SJCRH30 (cell line): ENCODE measurements at regions not wholly inside any gene's neighbourhood (a gene's known extent, or its start where the extent isn't known, plus 50 kb on each side); places are given as distances from the start of the nearest gene placed in this dataset.
A peak's percentile ranks its signal among the peaks of the same experiment; 100 is the strongest.

Experiments
- DNase-seq, 2 experiments: peaks; one replicate each; pipeline ENCODE4 v3.0.0-alpha.2; 2015 to 2020
- H3K27ac ChIP-seq: fragments of 250-450 bp; sonication (Bioruptor Pico); 2 replicates; pipeline ENCODE4 v1.5.1; 2020; ENCODE audit warnings: mild to moderate bottlenecking, moderate library complexity
- H3K27me3 ChIP-seq: fragments of 250-450 bp; sonication (Bioruptor Pico); 2 replicates; pipeline ENCODE4 v1.5.1; 2020; ENCODE audit warnings: mild to moderate bottlenecking, moderate library complexity
- H3K36me3 ChIP-seq: fragments of 250-450 bp; sonication (Bioruptor Pico); 2 replicates; pipeline ENCODE4 v1.5.1; 2020; ENCODE audit warnings: mild to moderate bottlenecking, moderate library complexity
- H3K4me1 ChIP-seq: fragments of 250-450 bp; sonication (Bioruptor Pico); 2 replicates; pipeline ENCODE4 v1.5.1; 2020; ENCODE audit warnings: mild to moderate bottlenecking, moderate library complexity
- H3K4me3 ChIP-seq: fragments of 250-450 bp; sonication (Bioruptor Pico); 2 replicates; pipeline ENCODE4 v1.5.1; 2020; ENCODE audit warnings: mild to moderate bottlenecking, moderate library complexity
- H3K9me3 ChIP-seq: fragments of 250-450 bp; sonication (Bioruptor Pico); replicated peaks from 2 replicates; pipeline ENCODE4 v1.5.1; 2020; ENCODE audit warnings: mild to moderate bottlenecking, moderate library complexity

DNA sequence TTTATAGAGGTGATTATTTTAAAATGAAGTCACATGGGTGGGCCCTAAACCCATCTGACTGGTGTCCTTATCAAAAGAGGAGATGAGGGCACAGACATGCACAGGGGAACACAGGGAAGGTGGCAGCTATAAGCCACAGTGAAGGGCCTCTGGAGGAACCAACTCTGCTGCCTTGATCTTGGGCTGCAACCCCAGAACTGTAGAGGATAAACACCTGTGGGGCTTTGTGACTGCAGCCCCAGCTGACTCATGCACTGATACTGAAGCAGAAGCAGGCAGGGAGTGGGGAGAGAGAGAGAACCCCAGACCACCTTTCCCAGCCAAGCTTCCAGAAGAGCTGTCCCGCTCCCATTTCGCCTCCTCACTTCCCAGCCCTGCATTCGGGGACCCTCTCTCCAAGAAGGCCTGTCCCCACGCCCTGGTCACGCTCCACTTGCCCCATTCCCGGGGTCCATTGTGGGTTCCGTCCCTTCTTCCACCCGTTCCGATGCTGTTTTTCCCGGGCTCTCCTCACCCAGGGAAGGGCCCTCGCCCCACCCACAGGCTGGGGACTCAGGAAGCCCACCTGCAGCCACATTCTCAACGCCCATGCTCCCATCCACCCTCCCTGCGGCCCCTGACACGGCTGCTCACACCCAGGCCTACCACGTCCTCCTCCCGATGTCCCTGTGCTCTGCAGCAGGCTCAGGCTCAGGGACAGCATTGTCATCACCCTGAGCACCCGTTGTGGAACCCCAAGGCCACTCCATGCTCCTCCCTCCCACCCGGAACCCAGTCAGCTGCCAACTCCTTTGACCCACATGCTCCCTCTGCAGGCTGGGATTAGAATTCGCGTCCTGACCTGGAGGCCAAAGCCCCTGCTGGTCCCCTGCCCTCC is 90.8 kb upstream of the SHANK2 start:
- H3K36me3 ChIP-seq = no peaks in the 10 kb centered on the region
- no peak overlapping the region for H3K27ac ChIP-seq
- H3K9me3 ChIP-seq = no peaks in the 10 kb centered on the region
- DNase-seq = peak; percentile 32 to 49
- H3K27me3 ChIP-seq = peaks cover 3% of the 10 kb centered on the region; the same call in 1 of the 2 replicates
- no peaks in the 10 kb centered on the region for H3K4me1 ChIP-seq
- no peak overlapping the region for H3K4me3 ChIP-seq

DNA sequence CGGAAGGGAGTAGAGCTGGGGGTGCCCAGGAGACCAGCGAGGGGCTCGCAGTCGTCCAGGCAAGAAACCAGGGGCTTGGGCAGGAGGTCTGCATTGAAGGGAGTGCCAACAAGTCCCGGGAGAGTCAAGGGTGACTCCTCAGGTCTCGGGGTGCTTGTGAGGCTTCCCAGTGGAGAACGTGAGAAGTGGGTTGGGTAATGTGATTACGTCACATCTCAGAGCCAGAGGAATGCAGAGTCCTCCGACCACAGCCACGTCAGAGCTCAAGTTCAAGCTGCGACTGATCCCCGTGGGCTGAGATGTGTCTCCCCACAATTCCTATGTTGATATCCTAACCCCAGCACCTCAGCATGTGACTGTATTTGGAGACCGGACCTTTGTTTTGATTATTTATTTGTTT is 89.7 kb upstream of the SHANK2 start:
- Histone ChIP-seq H3K36me3 (no peaks in the 10 kb centered on the region), H3K27me3 (peaks cover 3% of the 10 kb centered on the region; the same call in 1 of the 2 replicates), H3K9me3 (no peaks in the 10 kb centered on the region), H3K27ac (no peak overlapping the region), H3K4me1 (no peaks in the 10 kb centered on the region), H3K4me3 (no peak overlapping the region)
- DNase-seq = no peak

DNA sequence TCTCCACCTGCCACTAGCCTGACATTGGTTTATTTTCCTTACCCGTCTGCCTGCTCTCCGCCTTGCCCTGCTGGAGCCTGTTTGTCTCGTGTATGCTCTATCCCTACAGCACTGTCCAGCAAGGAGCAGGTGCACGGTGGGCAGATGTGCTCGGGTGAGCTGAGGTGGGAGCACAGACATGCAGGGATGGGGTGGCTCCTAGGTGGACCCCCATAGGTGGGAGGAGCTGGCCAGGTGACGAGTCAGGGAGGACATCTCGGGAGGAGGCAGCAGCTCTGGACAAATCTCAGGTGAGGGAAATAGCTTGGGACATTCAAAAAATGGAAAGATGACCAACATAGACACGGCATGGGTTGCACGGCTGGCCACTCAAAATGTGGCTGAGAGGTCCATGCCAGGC is 89.2 kb upstream of the SHANK2 start:
- no peaks in the 10 kb centered on the region for H3K36me3 ChIP-seq
- no peaks in the 10 kb centered on the region for H3K4me1 ChIP-seq
- peaks cover 3% of the 10 kb centered on the region; the same call in 1 of the 2 replicates for H3K27me3 ChIP-seq
- no peak for DNase-seq
- H3K27ac ChIP-seq = no peak overlapping the region
- H3K9me3 ChIP-seq = no peaks in the 10 kb centered on the region
- H3K4me3 ChIP-seq = no peak overlapping the region

DNA sequence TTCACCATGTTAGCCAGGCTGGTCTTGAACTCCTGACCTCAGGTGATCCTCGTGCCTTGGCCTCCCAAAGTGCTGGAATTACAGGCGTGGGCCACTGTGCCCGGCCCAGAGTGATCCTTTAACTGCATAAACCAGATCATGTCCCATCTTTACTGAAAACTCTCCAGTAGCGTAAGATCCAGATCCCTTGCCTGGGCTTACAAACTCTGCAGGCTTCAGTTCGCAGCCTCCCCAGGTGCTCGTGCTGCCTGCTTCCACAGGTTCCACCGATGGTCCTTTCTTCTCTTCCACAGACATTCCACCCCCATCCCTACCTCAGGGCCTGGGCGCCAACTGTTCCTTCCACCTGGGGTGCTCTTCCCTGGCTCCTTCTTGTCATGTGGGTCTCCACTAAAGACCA is 88.8 kb upstream of the SHANK2 start:
- no peak overlapping the region for H3K27ac ChIP-seq
- no peak for DNase-seq
- no peak overlapping the region for H3K4me3 ChIP-seq
- H3K36me3 ChIP-seq = no peaks in the 10 kb centered on the region
- H3K27me3 ChIP-seq = peaks cover 3% of the 10 kb centered on the region; the same call in 1 of the 2 replicates
- H3K4me1 ChIP-seq = no peaks in the 10 kb centered on the region
- no peaks in the 10 kb centered on the region for H3K9me3 ChIP-seq

DNA sequence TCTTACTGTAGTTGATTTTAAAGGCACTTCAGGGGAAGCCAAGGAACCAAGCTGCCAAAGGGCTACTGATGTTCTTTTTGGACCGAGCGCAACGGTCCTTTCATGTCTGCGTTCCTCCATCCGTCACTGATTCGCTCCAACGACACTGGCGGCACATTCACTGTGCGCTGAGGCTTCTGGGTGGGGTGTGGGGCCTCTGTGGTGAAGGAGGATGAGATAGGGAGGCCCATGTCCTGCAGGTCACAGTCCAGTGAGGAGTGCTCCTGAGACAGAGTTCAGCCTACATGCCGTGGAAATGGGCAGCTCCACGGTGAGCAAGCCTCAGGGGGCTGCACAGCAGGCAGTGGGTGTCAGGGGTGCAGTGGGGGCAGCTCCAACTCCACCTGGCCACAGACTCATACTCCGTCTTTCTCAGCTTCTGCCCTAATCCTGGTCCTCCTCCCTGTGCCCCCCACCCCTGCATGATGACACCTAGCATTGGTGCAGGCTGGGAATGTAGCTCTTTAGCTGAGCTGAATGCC is 87.8 kb upstream of the SHANK2 start:
- H3K27ac ChIP-seq = no peak overlapping the region
- no peaks in the 10 kb centered on the region for H3K4me1 ChIP-seq
- DNase-seq = no peak
- H3K27me3 ChIP-seq = peaks cover 3% of the 10 kb centered on the region; the same call in 1 of the 2 replicates
- H3K9me3 ChIP-seq = no peaks in the 10 kb centered on the region
- no peak overlapping the region for H3K4me3 ChIP-seq
- H3K36me3 ChIP-seq = no peaks in the 10 kb centered on the region

DNA sequence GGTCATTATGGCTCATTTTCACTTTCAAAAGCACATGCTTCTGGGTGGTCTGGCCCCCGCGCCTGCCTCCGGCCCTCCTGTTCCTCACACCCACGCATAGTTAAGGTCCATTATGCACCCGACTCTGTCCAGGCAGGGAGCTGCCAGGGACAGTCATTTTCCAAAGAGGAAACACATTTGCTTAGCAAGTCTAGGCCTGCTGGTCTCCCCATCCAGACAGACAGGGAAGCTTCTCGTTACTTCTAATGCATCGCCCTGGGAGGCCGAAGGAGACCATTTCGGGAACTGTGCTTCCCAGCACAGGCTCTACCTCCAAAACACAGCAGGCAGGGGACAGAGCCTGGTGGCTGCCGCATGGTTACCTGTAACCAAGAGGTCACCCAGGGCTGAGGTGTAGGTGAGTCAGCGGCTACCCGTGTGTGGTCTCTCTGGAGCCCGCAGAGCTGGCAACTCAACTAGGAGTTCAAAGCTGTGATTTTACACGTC is 87.1 kb upstream of the SHANK2 start:
- H3K36me3 ChIP-seq = no peaks in the 10 kb centered on the region
- no peaks in the 10 kb centered on the region for H3K9me3 ChIP-seq
- H3K4me1 ChIP-seq = no peaks in the 10 kb centered on the region
- no peak overlapping the region for H3K4me3 ChIP-seq
- H3K27ac ChIP-seq = no peak overlapping the region
- DNase-seq = peak in 1 of 2 experiments; percentile 14
- peaks cover 3% of the 10 kb centered on the region; the same call in 1 of the 2 replicates for H3K27me3 ChIP-seq

DNA sequence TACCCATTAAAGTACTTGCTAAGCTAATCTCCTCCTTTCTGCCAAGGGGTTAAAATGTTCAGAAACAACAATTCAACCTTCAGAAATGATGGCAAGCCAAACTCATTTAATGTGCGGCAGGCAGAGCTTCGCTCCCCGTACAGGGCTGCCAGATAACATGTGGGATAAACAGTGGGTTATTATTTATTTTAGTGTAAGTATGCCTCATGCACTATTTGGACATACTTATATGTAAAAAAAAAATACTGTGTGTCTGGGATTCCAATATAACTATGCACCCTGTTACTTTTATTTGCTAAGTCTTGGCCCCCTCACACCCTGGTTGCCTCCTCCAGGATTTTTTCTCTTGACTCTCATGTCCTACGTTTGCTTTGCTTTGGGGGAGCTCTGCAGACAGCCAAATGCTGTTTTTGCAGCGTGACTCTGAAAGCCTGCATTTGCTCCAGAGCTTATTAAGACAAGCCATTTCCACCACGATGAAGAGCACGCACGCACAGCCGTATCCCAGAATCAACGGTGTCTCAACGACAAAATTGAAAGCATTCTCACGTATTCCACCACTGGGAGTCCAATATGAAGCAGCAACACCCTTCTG is 86.5 kb upstream of the SHANK2 start:
- Histone ChIP-seq H3K27me3 (peaks cover 3% of the 10 kb centered on the region; the same call in 1 of the 2 replicates), H3K4me3 (no peak overlapping the region), H3K9me3 (no peaks in the 10 kb centered on the region), H3K36me3 (no peaks in the 10 kb centered on the region), H3K4me1 (no peaks in the 10 kb centered on the region), H3K27ac (no peak overlapping the region)
- no peak for DNase-seq

DNA sequence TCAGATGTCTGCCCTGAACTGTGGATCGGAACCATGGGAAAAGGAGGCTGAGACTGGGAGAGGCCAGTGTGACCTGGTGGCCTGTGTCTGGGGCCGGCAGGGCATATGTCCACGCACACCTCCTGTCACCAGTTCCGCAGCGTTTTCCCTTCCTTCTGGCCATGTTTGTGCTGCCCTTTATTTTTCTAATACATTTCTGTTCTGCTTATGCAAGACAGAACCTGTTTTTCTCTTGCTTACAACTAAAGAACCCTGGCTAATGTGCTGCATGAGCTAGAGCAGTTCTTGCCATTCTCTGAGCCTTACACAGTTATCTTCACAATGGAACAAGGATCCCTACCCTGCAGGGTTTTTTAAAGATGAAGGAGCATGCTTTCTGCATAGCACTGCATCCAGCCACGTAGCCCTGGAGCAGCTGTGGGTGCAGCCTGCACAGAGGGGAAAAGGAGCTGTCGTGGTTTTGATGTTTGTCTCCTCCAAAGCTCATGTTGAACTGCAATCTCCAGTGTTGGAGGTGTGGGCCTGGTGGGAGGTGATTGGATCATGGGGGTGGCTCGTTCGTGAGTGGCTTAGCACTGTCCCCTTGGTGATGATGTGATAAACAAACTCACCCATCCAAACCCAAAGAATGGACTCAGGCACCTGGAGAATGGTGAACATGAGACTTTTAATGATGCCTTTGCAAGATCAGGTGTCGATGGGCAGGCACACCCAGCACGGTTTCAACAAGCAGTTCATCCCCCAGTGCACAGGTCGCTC is 84.8 kb upstream of the SHANK2 start:
- H3K36me3 ChIP-seq = no peaks in the 10 kb centered on the region
- no peak overlapping the region for H3K27ac ChIP-seq
- H3K4me3 ChIP-seq = no peak overlapping the region
- H3K27me3 ChIP-seq = peaks cover 3% of the 10 kb centered on the region; the same call in 1 of the 2 replicates
- no peak for DNase-seq
- H3K4me1 ChIP-seq = no peaks in the 10 kb centered on the region
- H3K9me3 ChIP-seq = no peaks in the 10 kb centered on the region

DNA sequence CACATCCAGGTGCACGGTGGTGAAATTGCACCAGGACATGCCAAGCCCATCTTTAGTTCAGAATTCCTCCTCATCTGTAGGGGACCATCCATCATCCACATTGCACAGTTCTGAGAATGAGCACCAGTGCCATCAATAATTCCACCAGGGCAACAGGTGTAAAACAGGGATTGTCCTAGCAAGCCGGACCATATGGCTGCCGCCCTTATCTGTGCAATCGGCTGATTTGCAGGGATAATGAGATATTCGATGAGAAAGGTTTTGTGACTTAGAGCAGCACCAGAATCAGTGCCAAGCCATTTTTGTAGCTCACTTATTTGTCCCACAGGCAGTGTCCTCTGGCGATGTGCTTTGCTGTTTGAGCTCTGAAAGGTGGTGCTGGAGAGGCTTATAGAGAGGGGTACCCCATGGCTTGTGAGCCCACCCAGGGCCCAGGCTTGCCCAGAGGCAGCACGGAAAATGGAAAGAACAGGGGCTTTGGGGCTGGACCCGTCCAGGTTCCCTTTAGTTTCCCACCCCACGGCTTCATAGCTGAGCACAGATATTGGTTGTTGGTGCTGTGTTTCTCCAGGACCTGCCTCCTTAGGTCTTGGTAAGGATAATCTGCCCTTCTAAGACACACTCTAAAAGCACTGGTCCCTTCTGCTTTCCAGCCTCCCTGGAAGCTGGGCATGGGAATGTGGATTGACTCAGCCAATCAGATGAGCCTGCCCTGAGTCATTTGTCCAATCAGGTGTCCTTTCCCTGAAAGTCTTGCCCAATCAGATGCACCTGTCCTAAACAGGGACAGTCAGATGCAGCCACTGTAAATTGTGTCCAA is 84.0 kb upstream of the SHANK2 start:
- Histone ChIP-seq H3K27ac (no peak overlapping the region), H3K36me3 (no peaks in the 10 kb centered on the region), H3K4me1 (no peaks in the 10 kb centered on the region), H3K27me3 (peaks cover 3% of the 10 kb centered on the region; the same call in 1 of the 2 replicates), H3K9me3 (no peaks in the 10 kb centered on the region), H3K4me3 (no peak overlapping the region)
- no peak for DNase-seq

DNA sequence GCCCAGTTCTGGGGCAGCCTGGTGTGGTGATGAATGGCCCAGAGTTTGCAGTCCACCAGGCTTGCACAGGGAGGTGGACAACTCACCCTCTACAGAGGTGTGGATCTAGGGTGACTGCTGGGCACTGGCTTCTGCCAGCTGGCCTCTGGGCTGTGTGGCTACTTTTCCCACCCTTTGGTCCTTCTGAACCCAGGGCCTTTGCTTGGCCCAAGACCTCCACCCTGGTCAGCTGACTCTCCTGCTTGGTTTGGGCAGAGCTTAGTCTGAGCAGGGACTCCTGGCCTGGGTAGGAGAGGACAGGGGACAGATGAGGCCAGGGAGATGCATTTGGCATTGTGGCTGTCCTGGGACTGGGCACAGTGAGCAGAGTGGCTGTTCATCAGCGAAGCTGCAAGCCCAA is 83.0 kb upstream of the SHANK2 start:
- H3K4me3 ChIP-seq = no peak overlapping the region
- no peaks in the 10 kb centered on the region for H3K9me3 ChIP-seq
- DNase-seq = no peak
- H3K4me1 ChIP-seq = no peaks in the 10 kb centered on the region
- peaks cover 3% of the 10 kb centered on the region; the same call in 1 of the 2 replicates for H3K27me3 ChIP-seq
- H3K27ac ChIP-seq = no peak overlapping the region
- H3K36me3 ChIP-seq = no peaks in the 10 kb centered on the region

DNA sequence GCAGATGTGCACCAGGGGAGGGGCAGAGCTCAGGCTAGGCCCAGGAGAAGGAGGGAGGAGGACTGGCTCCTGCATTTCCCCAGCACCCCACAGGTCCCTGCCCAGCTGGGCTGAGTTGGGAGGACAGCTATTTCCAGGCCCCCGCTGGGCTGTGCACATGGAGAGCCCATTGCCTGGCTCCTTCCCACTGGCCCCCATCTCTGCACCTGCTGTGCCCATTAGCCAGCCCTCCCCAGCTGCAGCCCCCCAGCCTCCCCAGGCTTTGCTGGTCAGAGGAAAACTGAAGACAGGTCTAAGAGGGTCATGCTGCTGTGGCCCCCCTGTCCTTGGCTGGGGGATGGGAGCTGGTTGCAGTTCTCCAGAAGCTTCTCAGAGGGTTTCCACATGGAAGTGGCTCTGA is 81.8 kb upstream of the SHANK2 start:
- Histone ChIP-seq H3K27me3 (no peaks in the 10 kb centered on the region), H3K27ac (no peak overlapping the region), H3K9me3 (no peaks in the 10 kb centered on the region), H3K4me3 (no peak overlapping the region), H3K4me1 (no peaks in the 10 kb centered on the region), H3K36me3 (no peaks in the 10 kb centered on the region)
- DNase-seq = no peak

DNA sequence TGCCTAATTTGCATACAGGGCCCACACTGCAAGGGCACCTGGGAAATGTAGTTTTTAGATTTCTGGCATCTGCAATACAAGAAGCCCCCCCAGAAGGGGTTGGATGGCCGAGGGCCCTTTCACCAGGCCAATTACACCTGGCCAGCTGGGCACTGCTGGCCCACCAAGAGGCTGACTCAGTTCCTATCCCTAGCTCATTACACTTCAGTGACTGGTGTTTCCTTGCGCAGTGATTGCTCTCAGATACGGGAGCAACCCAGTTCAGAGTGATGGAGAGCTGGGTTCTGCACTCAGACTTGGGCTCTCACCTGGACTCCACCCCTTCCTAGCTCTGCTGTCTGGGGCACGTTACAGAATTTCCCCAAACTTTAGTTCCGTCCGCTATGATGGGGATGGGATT is 81.1 kb upstream of the SHANK2 start:
- H3K27ac ChIP-seq = no peak overlapping the region
- H3K4me3 ChIP-seq = no peak overlapping the region
- no peaks in the 10 kb centered on the region for H3K4me1 ChIP-seq
- DNase-seq = no peak
- H3K36me3 ChIP-seq = no peaks in the 10 kb centered on the region
- no peaks in the 10 kb centered on the region for H3K9me3 ChIP-seq
- H3K27me3 ChIP-seq = no peaks in the 10 kb centered on the region

DNA sequence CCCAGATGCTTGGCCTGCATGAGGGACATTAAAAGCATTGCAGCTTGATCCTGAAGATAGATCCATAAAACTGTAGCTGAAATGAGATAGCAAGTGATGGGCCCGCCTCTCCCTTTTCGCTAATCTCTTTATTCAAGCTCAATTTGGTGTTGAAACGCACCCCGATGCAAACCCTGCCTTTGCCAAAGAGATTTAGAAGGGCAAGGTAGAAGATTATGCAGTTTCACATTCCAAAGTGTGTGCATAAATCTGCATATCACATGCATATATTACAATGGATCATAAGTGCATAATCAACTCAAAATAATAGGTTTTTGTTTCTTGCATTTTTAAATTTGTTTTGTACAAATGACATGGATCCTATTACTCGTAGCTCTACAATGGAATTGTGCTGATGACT is 80.1 kb upstream of the SHANK2 start:
- Histone ChIP-seq H3K36me3 (no peaks in the 10 kb centered on the region), H3K27me3 (no peaks in the 10 kb centered on the region)

DNA sequence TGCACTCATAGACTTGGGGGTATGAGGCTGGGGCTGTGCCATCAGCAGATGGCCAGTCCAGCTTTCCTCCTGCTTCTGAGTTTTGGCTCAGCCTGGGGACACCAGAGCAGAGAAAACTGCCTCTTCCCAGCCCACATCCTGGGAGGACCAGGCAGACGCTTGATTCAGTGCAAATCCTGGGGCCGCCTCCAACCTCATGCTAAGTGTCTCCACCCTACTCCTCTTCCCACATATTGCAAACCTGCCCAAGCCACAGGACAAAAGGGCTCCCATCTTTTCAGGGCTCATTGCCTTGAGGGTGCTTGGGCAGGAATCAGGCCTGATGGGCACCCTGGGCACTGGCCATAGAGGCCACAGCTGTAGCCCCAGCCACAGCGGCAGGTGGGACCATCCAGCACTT is 79.7 kb upstream of the SHANK2 start:
- no peaks in the 10 kb centered on the region for H3K27me3 ChIP-seq
- H3K4me3 ChIP-seq = no peak overlapping the region
- no peaks in the 10 kb centered on the region for H3K4me1 ChIP-seq
- H3K9me3 ChIP-seq = no peaks in the 10 kb centered on the region
- no peaks in the 10 kb centered on the region for H3K36me3 ChIP-seq
- DNase-seq = no peak
- no peak overlapping the region for H3K27ac ChIP-seq

More for the DNA sequence above, 80.1 kb upstream of the SHANK2 start:
- Histone ChIP-seq H3K4me1 (no peaks in the 10 kb centered on the region), H3K9me3 (no peaks in the 10 kb centered on the region), H3K4me3 (no peak overlapping the region), H3K27ac (no peak overlapping the region)
- DNase-seq = no peak
